ENCODE measurements at regions not wholly inside any gene's neighbourhood (a gene's known extent, or its start where the extent isn't known, plus 50 kb on each side); places are given as distances from the start of the nearest gene placed in this dataset.
"Not testable (repeated sequence)": the region's sequence is repeated elsewhere in the genome, so short reads cannot be mapped to it uniquely, and the experiment has no call there.

DNA sequence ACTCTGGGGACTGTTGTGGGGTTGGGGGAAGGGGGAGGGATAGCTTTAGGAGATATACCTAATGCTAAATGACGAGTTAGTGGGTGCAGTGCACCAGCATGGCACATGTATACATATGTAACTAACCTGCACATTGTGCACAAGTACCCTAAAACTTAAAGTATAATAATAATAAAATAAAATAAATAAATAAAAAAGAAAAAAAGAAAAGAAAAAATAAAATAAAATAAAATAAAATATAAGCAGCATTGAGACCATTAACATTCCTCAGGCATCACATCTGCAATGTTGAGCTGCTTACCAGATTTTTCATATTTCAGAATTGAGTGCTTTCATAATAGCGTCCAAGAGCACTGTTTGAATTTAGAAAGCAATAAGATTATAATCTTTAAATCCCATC lies 263.2 kb upstream of the GJE1 start:
- H3K4me3 ChIP-seq; POLR2A ChIA-PET; H3K4me2 ChIP-seq (ENCODE audit: insufficient read depth, low read length); H4K20me1 ChIP-seq (replicated peaks; ENCODE audit: control insufficient read depth, insufficient read depth, low read length); DNase-seq (ENCODE audit: extremely low read depth in 1 of 4, low spot score in 3 of 4); H2AFZ ChIP-seq (ENCODE audit: low read depth, low read length); FAIRE-seq; H3K4me1 ChIP-seq (replicated peaks in 1 of 2; ENCODE audit: control insufficient read depth in 2 of 2, insufficient read depth in 2 of 2, low read length in 2 of 2); H3K27me3 ChIP-seq (ENCODE audit: control insufficient read depth in 2 of 2, insufficient read depth in 2 of 2, low read length in 2 of 2); BruUV-seq (replicated peaks); H3K36me3 ChIP-seq (ENCODE audit: control insufficient read depth, insufficient read depth, low read length); H3K79me2 ChIP-seq (ENCODE audit: control insufficient read depth, insufficient read depth, low read length); CTCF ChIA-PET (ENCODE audit: low intra/inter-chr PET ratio); H3K27ac ChIP-seq (ENCODE audit: extremely low read depth, low read depth, low read length); in situ Hi-C loops (cut with MboI); H3K9ac ChIP-seq (ENCODE audit: insufficient read depth in 1 of 2, low read depth in 2 of 2, low read length in 2 of 2); H3K9me3 ChIP-seq (replicated peaks; ENCODE audit: control insufficient read depth, insufficient read depth, low read depth, low read length); ATAC-seq; intact Hi-C loops (cut with micrococcal nuclease); H3K9me1 ChIP-seq (ENCODE audit: control insufficient read depth, insufficient read depth, low read length): not testable (repeated sequence)
- 46% methylated on average over 2 of the region's 2 CpGs for WGBS (ENCODE audit: insufficient coverage, low coverage, missing lambda C conversion rate)

DNA sequence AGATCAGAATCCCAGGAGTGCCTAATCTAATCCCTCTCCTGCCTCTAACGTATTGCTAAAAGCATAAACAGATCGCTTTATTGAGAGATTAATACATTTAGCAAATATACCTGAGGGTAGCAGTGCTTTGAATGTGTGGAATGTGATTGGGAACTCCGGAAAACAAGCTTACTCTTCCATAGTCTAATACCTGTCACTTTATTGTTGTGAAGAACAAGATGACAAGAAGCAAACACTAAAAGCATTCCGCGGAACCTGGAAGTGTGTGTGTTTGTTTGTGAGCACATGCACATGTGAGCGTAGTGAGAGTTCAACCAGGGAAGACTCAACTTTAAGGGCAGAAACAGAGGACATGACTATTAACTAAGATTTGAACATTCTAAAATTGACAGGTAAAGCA lies 265.0 kb upstream of the GJE1 start:
- H3K4me1 ChIP-seq (replicated peaks in 1 of 2; ENCODE audit: control insufficient read depth in 2 of 2, insufficient read depth in 2 of 2, low read length in 2 of 2): no peaks in the 10 kb centered on the region
- DNase-seq (ENCODE audit: extremely low read depth in 1 of 4, low spot score in 3 of 4) (no peak), FAIRE-seq (no peak), ATAC-seq (no peak)
- H3K4me2 ChIP-seq (ENCODE audit: insufficient read depth, low read length): no peak overlapping the region
- H3K79me2 ChIP-seq (ENCODE audit: control insufficient read depth, insufficient read depth, low read length): no peaks in the 10 kb centered on the region
- intact Hi-C loops (cut with micrococcal nuclease): no loop called here
- H3K9ac ChIP-seq (ENCODE audit: insufficient read depth in 1 of 2, low read depth in 2 of 2, low read length in 2 of 2): no peak overlapping the region
- WGBS (ENCODE audit: insufficient coverage, low coverage, missing lambda C conversion rate): 33% methylated on average over 6 of the region's 6 CpGs
- no peak overlapping the region for H3K4me3 ChIP-seq
- no peaks in the 10 kb centered on the region for H3K36me3 ChIP-seq (ENCODE audit: control insufficient read depth, insufficient read depth, low read length)
- no peak overlapping the region for H2AFZ ChIP-seq (ENCODE audit: low read depth, low read length)
- no peaks in the 10 kb centered on the region for H4K20me1 ChIP-seq (replicated peaks; ENCODE audit: control insufficient read depth, insufficient read depth, low read length)
- H3K27me3 ChIP-seq (ENCODE audit: control insufficient read depth in 2 of 2, insufficient read depth in 2 of 2, low read length in 2 of 2): no peaks in the 10 kb centered on the region
- BruUV-seq (replicated peaks): no TSS peak
- no peaks in the 10 kb centered on the region for H3K9me3 ChIP-seq (replicated peaks; ENCODE audit: control insufficient read depth, insufficient read depth, low read depth, low read length)
- no peaks in the 10 kb centered on the region for H3K9me1 ChIP-seq (ENCODE audit: control insufficient read depth, insufficient read depth, low read length)
- CTCF ChIA-PET (ENCODE audit: low intra/inter-chr PET ratio): no interaction called here
- POLR2A ChIA-PET: no interaction called here
- no peak overlapping the region for H3K27ac ChIP-seq (ENCODE audit: extremely low read depth, low read depth, low read length)
- in situ Hi-C loops (cut with MboI): no loop called here
- TF ChIP-seq PRPF4 (IDR thresholded peaks at IDR 0.05; ENCODE audit: insufficient read depth, low read depth, low read length, poor library complexity, severe bottlenecking): no peak
- TF ChIP-seq SMAD3 (CRISPR knock-in tag; conservative IDR thresholded peaks at IDR 0.05): no peak
- TF ChIP-seq ILK (tag; IDR thresholded peaks at IDR 0.05; ENCODE audit: borderline replicate concordance, low read depth): no peak
- no peak for TF ChIP-seq CC2D1A (IDR thresholded peaks at IDR 0.05)
- TF ChIP-seq, protein P1, sequence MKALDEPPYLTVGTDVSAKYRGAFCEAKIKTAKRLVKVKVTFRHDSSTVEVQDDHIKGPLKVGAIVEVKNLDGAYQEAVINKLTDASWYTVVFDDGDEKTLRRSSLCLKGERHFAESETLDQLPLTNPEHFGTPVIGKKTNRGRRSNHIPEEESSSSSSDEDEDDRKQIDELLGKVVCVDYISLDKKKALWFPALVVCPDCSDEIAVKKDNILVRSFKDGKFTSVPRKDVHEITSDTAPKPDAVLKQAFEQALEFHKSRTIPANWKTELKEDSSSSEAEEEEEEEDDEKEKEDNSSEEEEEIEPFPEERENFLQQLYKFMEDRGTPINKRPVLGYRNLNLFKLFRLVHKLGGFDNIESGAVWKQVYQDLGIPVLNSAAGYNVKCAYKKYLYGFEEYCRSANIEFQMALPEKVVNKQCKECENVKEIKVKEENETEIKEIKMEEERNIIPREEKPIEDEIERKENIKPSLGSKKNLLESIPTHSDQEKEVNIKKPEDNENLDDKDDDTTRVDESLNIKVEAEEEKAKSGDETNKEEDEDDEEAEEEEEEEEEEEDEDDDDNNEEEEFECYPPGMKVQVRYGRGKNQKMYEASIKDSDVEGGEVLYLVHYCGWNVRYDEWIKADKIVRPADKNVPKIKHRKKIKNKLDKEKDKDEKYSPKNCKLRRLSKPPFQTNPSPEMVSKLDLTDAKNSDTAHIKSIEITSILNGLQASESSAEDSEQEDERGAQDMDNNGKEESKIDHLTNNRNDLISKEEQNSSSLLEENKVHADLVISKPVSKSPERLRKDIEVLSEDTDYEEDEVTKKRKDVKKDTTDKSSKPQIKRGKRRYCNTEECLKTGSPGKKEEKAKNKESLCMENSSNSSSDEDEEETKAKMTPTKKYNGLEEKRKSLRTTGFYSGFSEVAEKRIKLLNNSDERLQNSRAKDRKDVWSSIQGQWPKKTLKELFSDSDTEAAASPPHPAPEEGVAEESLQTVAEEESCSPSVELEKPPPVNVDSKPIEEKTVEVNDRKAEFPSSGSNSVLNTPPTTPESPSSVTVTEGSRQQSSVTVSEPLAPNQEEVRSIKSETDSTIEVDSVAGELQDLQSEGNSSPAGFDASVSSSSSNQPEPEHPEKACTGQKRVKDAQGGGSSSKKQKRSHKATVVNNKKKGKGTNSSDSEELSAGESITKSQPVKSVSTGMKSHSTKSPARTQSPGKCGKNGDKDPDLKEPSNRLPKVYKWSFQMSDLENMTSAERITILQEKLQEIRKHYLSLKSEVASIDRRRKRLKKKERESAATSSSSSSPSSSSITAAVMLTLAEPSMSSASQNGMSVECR (CRISPR knock-in tag; IDR thresholded peaks at IDR 0.05): no peak
- TF ChIP-seq TAF1 (IDR thresholded peaks at IDR 0.05; ENCODE audit: control insufficient read depth, extremely low read depth, insufficient read depth, low read length, severe bottlenecking): no peak
- no peak for TF ChIP-seq CBFA2T3 (IDR thresholded peaks at IDR 0.05)
- TF ChIP-seq BDP1 (IDR thresholded peaks at IDR 0.05; ENCODE audit: insufficient read depth, insufficient read length): no peak
- TF ChIP-seq XRCC5 (IDR thresholded peaks at IDR 0.05; ENCODE audit: low read depth, low read length): no peak
- no peak for TF ChIP-seq SRSF1 (IDR thresholded peaks at IDR 0.05; ENCODE audit: low read depth, low read length)
- no peak for TF ChIP-seq HMG20B (CRISPR knock-in tag; IDR thresholded peaks at IDR 0.05)
- no peak for TF ChIP-seq ZNF445 (CRISPR knock-in tag; IDR thresholded peaks at IDR 0.05; ENCODE audit: low read depth)

Measured in K562 (cell line).